ENCODE measurements at regions not wholly inside any gene's neighbourhood (a gene's known extent, or its start where the extent isn't known, plus 50 kb on each side); places are given as distances from the start of the nearest gene placed in this dataset.

DNA sequence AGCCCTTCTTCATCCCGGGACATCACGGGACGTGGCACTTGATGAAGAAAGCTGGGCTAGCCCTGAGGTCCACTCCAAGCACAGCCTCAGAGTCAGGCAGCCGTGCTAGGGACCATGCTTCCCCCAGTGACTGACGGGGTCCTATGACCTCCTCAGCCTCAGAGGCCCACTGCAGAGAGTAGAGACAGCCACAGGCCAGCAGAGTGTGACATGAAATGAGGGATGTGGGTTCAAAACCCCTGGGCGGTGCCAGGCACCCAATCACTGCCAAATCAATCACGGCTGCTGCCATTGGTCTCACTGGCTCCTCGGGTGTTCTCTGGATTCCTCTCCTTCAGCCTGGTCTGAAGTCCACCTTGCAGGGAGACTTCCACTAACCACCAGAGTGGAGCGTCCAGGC lies 197.7 kb upstream of the CDH4 start:
- CTCF ChIA-PET: no interaction called here
- POLR2A ChIA-PET: no interaction called here
- H3K27ac ChIP-seq (ENCODE audit: low read depth, low read length): no peak overlapping the region
- TF ChIP-seq, protein P1, sequence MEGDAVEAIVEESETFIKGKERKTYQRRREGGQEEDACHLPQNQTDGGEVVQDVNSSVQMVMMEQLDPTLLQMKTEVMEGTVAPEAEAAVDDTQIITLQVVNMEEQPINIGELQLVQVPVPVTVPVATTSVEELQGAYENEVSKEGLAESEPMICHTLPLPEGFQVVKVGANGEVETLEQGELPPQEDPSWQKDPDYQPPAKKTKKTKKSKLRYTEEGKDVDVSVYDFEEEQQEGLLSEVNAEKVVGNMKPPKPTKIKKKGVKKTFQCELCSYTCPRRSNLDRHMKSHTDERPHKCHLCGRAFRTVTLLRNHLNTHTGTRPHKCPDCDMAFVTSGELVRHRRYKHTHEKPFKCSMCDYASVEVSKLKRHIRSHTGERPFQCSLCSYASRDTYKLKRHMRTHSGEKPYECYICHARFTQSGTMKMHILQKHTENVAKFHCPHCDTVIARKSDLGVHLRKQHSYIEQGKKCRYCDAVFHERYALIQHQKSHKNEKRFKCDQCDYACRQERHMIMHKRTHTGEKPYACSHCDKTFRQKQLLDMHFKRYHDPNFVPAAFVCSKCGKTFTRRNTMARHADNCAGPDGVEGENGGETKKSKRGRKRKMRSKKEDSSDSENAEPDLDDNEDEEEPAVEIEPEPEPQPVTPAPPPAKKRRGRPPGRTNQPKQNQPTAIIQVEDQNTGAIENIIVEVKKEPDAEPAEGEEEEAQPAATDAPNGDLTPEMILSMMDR (IDR thresholded peaks at IDR 0.05; ENCODE audit: low read depth, low read length): no peak
- H3K4me3 ChIP-seq (ENCODE audit: low read depth, low read length): no peak overlapping the region
- H3K9me3 ChIP-seq (ENCODE audit: control insufficient read depth, insufficient read depth, low read length): no peaks in the 10 kb centered on the region
- no peak for DNase-seq (ENCODE audit: low read depth, low spot score)
- peaks cover 10% of the 10 kb centered on the region for H3K27me3 ChIP-seq (ENCODE audit: control insufficient read depth, insufficient read depth, low read length)

DNA sequence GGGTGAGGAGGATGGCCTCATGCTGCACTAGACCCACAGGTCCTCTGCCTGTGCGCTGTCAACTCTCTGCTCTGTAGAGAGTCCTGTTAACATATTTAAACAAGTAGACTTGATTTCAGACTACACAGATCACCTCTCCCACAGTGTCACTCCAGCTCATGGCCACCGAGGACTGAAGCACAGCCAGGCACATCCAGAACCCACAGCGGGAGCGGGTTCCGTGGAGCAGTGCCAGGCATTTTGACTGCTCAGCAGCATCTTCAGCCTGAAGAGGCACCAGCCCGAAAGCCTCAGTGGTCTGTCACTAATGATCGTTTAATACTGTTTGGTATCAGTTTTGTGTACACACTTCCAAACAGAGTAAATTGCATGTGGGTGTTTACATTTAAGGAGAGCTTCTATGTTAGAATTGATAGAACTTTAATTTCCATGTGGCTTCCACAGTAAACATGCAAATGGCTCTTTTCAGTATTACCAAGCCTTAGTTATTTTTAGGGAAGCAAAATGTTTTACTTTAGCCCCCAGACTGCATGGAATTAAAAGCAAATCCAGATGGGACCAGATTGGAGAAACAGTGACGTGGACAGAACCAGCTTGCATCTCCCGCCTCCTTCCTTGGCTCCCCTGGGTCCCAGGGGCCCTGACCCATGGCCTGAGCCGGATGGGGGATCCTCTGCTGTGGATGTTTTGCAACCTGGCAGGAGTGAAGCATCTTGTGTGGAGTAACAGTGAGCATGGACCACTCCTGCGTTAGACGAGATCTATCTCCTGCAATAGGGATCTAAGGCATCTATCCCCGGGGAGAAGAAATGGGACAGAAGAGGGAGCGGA lies 196.7 kb upstream of the CDH4 start:
- CTCF ChIA-PET: no interaction called here
- TF ChIP-seq, protein P1 (IDR thresholded peaks at IDR 0.05; ENCODE audit: low read depth, low read length): no peak
- POLR2A ChIA-PET: no interaction called here
- H3K27me3 ChIP-seq (ENCODE audit: control insufficient read depth, insufficient read depth, low read length): peaks cover 10% of the 10 kb centered on the region
- no peak overlapping the region for H3K4me3 ChIP-seq (ENCODE audit: low read depth, low read length)
- H3K9me3 ChIP-seq (ENCODE audit: control insufficient read depth, insufficient read depth, low read length): no peaks in the 10 kb centered on the region
- DNase-seq (ENCODE audit: low read depth, low spot score): no peak
- H3K27ac ChIP-seq (ENCODE audit: low read depth, low read length): no peak overlapping the region

DNA sequence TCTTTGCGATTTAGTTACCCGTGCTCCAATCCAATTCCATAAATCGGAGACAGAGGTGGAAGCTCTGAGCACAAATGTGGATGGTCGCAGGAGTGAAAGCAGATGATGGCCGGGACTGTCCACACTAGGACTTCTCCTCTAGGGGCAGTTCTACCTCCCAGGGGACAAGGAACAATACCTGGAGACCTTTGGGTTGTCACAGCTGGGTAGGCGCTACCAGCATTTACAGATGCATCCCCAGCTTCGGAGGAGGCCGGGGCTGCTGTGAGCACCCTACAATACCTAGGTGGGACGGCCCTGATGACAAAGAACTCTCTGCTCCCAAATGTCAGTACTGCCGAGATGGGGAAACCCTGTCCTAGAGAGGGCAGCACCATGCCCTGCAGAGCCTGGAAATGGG lies 195.9 kb upstream of the CDH4 start:
- CTCF ChIA-PET: no interaction called here
- TF ChIP-seq, protein P1 (IDR thresholded peaks at IDR 0.05; ENCODE audit: low read depth, low read length): no peak
- H3K27ac ChIP-seq (ENCODE audit: low read depth, low read length): no peak overlapping the region
- H3K27me3 ChIP-seq (ENCODE audit: control insufficient read depth, insufficient read depth, low read length): peaks cover 10% of the 10 kb centered on the region
- H3K4me3 ChIP-seq (ENCODE audit: low read depth, low read length): no peak overlapping the region
- POLR2A ChIA-PET: no interaction called here
- no peak for DNase-seq (ENCODE audit: low read depth, low spot score)
- no peaks in the 10 kb centered on the region for H3K9me3 ChIP-seq (ENCODE audit: control insufficient read depth, insufficient read depth, low read length)

DNA sequence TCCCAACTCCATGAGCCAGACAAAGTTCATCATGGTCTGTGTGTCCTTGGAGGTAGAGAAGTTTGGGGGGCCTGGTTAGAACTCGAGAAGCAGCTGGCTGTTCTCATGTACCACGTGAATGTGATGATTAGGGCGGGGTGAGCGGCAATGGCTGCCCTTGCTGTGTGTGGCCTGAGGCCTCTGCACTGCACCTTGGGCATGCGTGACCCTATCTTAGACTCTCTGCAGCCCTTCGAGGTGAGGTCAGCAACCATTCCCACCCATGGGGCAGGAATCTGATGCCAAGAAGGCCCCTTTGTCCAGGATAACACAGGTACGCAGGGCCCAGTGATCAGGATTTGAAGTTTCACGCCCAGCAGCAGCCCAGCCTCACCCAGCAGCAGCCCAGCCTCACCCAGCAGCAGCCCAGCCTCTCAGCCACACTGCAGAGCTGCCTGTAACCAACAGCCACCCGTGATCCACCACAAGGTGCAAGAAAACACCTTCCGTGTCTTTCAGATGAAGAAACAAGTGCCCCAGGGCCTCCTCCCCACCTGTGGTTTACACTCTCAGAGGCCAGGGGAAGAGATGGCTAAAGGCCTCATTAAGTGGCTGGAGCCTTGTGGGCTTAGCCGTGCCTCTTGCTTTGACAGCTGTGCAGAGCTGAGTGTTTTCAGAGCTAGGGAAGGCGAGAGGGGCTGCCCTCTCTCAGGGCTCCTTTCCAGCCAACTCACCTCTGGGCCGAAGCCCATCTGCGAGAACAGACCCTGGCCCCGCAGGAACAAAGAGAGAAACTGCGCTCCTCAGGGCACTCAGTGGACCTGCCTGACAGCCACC lies 195.2 kb upstream of the CDH4 start:
- CTCF ChIA-PET: no interaction called here
- DNase-seq (ENCODE audit: low read depth, low spot score): no peak
- no peak overlapping the region for H3K27ac ChIP-seq (ENCODE audit: low read depth, low read length)
- POLR2A ChIA-PET: no interaction called here
- peaks cover 10% of the 10 kb centered on the region for H3K27me3 ChIP-seq (ENCODE audit: control insufficient read depth, insufficient read depth, low read length)
- TF ChIP-seq, protein P1 (IDR thresholded peaks at IDR 0.05; ENCODE audit: low read depth, low read length): no peak
- no peak overlapping the region for H3K4me3 ChIP-seq (ENCODE audit: low read depth, low read length)
- H3K9me3 ChIP-seq (ENCODE audit: control insufficient read depth, insufficient read depth, low read length): no peaks in the 10 kb centered on the region

Data from AG04450 (cell line).